Anterior cingulate cortex (tissue), 58 donors: ENCODE measurements at regions not wholly inside any gene's neighbourhood (a gene's known extent, or its start where the extent isn't known, plus 50 kb on each side); places are given as distances from the start of the nearest gene placed in this dataset.
"Not testable (repeated sequence)": the region's sequence is repeated elsewhere in the genome, so short reads cannot be mapped to it uniquely, and the experiment has no call there.

Experiments
- DNase-seq, 58 donors: peaks; one replicate each; lab custom pipeline; 2025; lab: John Stamatoyannopoulos, UW

DNA sequence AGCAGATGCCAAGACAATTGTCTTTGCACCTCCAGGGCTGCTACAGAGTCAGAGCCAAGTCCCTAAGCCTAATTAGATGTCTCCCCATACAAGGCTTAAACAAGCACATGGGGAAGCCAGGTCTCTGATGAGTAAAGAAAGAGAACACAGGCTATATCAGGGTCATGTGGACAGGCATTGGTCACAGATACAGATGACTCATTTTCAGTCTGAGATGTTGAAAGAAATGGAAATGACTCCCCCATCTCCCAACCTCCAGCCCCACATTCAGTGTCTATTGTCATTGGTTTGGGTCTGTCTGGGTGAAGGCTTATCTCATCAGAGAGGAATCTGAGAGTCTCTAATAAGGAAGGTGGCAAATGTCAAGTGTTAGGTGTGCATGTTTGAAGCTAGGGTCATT, 290.1 kb upstream of the KIAA1217 start:
- DNase-seq: no peak

DNA sequence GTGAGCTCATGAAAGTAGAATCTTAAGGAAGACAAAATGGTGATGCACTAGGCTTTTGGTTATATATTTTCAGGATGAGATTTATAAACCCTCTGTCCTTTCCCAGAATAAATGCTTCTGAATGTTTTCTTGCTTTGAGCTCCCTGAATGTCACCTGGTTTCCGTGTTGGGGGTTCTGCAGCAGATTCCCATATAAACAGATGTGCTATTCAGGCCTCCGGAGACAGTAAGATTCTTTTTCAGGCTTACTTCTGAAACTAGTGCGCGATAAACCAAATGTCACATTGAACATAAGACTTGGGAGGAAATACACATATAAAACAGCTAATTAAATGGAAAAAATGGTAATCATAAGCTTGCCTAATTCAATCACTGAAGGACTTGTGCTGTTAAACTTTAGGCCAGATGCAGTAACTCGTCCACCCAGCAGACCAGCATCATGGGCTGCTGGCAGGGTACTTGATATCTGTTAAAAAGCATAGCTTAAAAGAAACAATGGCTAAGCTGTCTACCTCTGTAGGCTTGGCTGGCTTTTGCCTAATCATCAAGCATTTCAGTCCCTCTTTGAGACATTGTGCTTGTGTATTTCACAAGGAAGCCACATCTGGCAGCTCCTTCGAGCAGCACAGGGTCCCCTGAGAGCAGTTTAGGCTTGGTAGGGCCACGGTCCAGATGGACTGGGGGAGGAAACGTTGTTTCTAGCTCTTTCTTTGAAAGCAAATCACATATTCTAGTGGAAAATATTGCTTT, 281.2 kb upstream of the KIAA1217 start:
- DNase-seq: no peak

DNA sequence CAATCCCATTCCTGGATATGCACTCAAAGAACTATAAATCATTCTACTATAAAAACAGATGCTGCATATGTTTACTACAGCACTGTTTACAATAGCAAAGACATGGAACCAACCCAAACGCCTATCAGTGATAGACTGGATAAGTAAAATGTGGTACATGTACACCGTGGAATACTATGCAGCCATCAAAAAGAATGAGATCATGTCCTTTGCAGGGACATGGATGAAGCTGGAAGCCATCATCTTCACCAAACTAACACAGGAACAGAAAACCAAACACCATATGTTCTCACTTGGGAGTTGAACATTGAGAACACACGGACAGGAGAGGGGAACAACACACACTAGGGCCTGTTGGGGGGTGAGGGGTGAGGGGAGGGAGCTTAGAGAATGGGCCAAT, 274.9 kb upstream of the KIAA1217 start:
- not testable (repeated sequence) for DNase-seq

DNA sequence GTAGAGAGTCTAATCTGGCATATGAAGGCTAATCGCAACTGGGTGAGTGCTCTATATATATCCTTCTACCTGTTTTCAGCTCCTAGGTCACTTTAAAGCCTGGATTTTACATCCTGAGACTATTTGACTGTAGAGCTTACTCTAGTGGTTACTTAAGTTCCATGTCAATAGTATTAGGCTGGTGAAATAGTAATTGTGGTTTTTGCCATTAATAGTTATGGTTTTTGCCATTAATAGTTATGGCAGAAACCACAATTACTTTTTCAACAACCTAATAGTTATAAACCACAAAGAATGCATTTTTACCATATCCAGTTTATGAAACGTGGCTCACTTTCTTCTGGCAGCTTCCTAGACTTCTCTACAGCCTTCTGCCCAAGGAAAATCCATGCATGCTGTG, 263.1 kb upstream of the KIAA1217 start:
- no peak for DNase-seq

DNA sequence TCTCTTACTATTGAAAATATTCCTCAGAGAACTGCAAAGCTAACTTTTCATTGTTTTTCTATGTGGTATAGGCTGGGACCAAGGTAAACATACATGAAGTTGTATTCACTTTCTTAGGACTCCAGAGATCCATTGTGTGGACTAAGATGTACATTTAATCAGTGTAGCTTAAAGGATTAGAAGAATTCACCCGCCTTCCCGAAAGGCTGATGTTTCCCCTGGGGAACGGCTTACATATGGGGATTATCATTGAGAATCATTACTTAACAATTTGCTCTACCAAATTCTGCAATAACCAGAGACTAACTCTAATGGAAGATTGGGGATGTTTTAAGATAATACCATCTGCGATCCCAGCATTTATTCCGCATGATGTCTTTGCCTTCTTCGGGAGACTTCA, 257.1 kb upstream of the KIAA1217 start:
- DNase-seq: no peak

DNA sequence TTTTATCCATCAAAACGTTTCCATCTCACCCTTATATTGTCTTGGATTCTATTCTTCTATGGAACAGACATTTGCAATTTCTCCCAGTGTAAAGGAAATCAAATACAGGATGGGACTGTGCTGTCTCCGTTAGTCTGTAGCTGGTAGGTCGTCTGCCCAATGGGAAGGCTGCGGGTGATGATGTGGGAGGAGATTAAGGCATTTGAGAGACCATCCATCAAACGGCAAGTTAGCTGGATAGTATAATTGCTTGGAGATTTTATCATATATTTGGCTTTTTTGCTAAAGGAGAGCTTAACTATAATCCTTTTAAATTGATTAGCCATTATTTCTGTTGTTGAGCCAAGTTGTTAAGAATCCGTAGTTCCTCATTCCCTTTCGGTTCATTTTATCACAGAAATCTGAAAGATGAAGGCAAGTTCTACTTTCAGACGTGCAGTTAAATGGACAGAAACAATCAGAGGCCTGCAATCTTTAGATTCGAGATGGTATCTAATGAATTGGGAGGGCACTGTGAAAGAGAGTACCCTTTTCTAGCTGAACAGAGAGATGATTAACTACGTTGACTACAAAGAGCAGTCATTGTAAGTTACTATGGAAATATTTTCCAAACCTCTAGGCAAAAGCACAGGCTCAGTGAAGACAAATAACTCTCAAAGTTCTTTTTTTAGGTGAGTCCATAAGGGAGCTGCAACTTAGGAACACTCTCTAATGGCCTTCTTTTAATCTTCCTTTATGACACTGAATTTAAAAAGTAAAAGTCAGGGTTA, 253.3 kb upstream of the KIAA1217 start:
- no peak for DNase-seq

DNA sequence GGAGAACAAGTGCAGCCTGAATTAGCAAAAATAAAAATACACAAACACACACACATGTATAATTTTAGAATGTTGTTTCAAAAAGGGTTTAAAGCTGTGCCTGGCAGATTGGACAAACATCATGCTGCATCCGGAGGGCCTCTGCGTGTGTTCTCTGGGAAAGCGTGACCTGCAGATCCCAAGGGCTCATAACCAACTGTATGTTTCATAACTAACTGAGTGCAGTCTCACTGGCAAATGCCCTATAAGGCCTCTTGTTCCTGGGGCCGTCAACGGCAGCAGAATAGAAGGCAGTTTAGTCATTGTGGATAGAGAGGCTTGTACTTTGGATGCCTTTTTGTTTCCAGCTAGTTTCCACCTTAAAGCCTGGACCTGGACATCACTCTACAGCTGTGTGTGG, 243.8 kb upstream of the KIAA1217 start:
- peak in 3 of 58 donors; percentile 4 to 15 (median 9) for DNase-seq

DNA sequence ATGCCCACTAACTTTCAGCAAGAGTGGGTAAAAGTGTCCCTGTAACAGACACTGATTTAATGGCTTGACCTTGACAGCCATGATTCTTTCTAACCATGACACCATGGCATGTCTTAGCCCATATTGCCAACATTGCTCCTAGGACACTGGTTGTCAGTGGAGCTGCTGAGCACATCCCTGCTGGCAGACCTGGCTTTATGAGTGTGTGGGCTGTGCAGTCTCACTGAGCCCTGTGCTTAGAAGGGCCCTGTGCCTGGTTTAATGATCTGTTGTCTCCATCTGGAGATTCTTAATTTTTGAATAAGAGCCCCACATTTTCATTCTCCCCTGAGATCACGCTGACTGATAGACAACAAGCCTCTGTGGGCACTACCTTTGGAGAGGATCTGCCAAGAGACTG, 243.1 kb upstream of the KIAA1217 start:
- DNase-seq: peak in 1 of 58 donors; percentile 5

DNA sequence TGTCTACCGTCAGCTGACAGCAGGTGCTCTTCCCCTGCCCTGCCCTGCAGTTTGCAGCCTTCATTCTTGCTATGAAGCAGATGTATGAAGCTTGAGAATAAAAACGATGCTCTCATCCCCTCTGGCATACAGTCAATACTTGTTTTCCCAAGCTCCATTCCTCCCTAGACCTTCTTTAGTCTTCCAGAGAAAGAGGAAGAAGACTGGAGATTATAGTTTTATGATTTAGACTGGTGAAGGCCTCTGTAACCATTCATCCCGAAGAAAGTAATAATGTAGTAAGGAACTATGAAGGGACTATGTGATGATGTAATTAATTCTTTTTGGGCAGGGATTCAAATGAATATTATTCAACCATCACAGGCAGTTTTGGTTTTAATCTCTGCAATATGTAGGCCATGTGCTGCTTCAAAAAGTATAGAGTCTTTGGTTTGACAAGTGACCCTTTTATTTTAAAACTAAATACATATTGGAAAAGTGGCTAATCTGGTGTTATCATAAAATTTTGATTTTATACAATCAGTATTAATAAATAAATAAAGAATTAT, 242.4 kb upstream of the KIAA1217 start:
- no peak for DNase-seq

DNA sequence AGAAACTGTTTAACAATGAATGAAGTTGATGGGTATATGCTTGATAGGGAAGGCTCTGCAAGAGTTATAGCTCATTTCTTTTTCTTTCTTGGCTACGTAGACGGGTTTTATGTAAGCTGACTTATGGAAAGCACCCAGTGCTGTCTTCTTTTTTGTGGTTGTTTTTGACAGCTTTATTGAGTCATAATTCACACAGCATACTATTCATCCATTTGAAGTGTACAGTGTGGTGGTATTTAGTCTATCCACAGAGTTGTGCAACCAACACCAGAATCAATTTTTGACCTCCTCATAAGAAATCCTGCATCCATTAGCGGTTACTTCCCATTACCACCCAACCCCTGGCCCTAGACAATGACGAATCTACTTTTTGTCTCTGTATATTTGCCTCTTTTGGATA, 240.6 kb upstream of the KIAA1217 start:
- DNase-seq: no peak

DNA sequence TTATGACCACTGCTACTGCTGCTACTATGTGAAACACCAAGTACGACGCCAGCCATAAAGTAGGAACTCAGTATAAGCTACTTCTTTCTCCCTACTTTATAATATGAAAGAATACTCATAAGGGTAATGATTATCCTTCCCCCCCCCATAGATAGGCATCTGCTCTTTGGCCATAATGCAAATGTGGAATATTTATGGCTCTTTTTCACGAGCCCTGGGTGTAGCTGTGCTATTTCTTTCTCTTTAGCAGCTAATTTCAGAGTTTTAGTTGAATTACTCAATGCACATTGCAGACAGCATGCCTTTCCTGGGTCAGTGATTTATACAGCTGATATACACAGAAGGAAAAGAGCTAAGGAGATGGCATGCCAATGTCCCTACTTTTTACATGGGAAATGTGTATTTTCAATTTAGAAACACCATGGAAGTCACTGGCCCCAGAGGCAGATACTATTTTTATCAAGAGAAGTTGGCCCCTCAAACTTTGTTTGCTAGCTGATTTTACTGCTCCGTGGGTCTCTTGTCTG, 234.1 kb upstream of the KIAA1217 start:
- DNase-seq: no peak

DNA sequence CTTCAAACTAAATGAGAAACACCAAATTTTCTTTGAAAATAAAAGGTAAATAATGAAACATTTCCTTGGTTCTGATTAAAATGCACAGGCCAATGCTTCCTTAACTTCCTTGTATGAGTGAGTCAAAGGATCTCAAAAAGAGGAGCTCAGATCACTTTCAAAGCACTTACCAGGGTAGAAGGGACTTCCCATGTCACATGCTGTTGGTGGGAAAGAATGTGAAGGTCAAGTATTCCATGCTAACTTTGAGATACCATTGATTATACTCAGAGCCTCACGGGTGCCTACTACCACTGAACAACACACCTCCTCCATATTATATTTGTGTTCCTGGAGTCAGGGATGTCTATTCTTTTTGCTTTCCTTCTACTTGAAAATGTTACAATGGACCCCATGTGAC, 233.5 kb upstream of the KIAA1217 start:
- DNase-seq: no peak

DNA sequence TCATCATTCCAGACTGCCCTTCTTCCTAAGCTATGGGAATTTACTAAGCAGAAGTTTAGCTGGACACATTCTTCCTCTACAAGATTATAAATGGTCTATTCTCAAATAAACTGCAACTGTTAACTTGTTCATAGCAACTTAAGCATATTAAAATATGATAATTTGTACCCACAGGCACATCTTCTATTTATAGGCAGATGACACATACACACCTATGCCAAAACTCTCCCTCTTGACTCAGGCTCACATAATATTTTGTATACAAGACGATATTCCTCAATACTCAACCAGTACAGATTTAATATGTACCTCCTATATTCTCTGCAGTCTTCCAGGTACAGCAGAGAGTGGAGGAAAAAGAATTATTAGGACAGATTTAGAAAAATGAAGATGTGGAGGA, 232.7 kb upstream of the KIAA1217 start:
- no peak for DNase-seq

DNA sequence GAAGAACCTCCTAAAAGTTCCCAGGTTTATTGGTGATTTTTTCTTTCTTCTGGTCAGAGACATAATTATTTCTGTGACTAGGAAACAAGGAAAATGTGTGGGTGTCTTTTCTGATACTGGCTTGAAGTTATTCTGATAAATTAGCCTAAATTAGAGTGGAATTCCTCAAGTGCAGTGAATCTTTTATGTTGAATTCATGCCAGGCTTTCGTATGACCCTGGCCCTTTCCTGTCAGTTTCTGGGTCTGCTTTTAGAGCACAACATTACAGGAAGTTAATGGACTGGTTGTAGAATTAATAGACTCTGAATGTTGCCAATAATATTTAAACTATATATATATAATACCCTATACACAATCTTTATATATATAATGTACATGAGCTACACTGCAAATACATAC, 230.6 kb upstream of the KIAA1217 start:
- DNase-seq: no peak

DNA sequence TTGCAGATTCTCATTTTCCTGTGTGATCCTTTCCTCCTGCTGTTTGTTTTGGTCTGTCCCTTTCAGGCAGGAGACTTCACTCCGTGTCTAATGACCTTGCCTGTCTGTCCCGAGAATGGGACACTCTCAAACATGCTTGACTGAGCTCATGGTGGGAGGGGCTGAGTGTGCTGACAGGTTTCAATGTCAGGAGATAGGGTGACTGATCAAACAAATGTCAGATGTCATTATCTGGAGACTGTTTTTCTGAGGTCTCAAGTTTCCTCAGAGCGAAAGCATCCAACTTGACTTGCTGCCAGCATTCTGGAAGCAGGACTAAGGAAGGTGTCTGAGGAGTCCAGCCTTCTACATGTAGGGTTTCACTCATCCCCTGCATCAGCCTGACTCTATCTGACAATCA, 228.8 kb upstream of the KIAA1217 start:
- DNase-seq: no peak

DNA sequence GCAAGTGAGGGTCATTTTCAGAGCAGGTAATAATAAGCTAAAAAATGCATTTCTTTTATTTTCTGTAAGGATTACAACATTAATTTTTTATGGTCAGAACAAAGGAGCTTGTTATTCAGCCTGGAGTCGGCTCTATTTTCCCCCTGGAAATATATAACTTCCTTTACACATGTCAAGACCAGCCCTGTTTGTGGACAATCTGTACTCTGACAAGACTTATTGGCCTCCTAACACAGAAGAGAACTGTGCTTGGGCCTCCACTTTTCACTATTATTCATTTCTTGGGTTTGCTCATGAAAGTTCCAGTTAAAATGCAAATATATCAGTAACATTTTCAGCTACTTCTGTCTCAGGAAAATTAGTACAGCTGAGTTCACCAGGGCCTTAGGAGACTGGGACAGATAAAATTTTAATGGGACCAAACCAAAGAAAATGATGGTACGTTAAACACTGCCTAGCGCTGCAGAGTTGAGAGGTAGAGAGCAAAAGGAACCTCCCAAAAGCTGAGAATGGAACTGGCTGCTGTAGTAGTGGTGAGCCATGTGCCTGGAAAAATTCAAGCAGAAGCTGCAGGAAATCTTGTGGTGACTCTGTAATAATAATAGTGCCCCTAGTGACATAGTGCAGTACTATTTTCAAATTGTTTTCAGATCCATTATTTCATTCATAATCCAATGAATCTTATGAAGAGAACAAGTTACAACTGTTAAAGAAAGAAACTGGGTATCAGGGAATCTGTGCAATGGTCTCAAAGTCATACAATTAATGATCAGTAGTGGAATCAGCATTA, 227.2 kb upstream of the KIAA1217 start:
- no peak for DNase-seq

DNA sequence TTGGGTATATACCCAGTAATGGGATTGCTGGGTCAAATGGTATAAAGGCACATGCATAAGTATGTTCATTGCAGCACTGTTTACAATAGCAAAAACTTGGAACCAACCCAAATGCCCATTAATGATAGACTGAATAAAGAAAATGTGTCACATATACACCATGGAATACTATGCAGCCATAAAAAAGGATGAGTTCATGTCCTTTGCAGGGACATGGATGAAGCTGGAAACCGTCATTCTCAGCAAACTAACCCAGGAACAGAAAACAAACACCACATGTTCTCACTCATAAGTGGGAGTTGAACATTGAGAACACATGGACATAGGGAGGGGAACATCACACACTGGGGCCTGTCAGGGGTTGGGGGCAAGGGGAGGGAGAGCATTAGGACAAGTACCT, 224.5 kb upstream of the KIAA1217 start:
- DNase-seq: not testable (repeated sequence)

DNA sequence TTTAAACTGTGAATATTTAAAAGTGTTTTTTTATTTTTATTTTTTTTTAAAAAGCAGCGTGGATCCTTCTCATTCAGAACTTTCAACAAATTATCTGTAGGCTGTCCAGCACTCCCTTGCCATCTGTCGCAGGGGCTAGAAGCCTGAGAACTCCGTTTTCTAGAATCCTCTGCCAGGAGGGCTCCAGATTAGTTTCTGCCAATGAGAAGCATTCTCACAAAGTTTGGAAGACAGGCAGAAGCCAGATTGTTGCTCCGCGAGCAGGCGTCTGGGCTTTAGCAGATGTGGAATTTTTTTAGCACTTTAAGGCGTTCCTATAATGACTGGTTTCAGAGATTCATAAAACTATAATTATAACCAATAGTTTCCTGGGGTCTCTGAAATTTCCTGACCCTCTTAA, 220.9 kb upstream of the KIAA1217 start:
- peak in 1 of 58 donors; percentile 0 for DNase-seq

DNA sequence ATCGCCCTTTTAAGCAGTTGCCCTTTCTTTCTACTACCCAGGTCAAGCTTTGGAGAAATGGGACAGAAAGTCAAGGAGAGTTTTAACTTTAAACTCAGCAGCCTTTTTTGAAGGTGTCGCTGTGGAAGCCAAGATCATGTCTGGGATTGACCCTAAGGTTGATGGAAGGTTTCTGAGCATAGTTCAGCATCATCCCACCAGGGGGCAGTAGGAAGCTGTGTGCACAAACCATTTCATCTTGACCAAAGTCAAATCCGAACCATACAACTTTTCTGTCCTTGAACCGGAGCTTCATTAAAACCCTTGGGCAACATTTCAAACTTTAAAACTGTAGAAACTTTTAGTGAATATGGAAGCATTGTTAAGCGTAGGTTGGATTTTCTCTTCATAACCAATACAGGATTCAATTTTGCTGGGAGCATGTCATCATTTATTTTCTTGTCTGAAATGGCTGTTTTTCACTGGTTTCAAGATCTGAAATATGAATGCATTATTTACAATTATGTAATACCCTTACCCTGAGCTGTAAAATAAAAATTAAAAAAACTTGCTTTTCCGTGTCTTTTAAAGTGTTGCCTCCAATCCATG, 214.4 kb upstream of the KIAA1217 start:
- peak in 31 of 58 donors; percentile 1 to 57 (median 12) for DNase-seq

DNA sequence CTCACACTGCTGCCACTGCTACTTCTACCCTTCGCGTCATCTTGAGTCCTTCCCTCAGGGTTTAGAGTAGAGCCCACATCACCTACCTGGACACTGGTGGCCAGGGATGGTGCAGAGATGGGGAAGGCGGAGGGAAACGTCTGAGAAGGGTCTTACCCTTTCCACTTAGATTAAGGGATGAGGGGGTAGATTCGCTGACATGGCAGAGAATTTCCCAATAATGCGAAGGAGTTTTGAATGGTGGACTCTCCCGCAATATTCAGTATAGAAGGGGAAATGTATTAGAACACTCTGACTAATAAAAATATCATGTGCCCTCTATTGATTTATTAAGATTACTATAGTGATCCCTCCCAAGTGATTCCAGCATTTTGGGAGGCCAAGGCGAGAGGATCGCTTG, 209.5 kb upstream of the KIAA1217 start:
- no peak for DNase-seq
